ENCODE measurements at regions not wholly inside any gene's neighbourhood (a gene's known extent, or its start where the extent isn't known, plus 50 kb on each side); places are given as distances from the start of the nearest gene placed in this dataset.

DNA sequence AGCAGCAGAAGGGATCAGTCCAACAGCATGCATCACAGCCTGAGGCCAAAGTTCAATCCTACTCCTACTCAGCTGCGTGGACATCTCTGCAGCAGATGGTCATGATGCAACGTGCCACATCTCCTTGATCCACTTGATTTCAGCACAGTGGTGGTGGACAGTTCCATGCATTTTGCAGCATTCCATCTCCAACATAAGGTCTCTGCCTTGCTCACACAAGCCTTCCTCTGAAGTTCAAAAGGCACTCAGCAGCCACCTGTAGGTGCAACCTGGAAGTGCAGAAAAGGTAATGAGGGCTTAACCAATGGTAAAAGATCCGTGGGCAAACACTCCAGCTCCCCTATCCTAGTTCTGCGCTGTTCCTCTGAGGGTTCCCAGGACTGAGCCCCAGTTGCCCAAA lies 57.5 kb upstream of the CHCHD3 start:
- TF ChIP-seq, protein P1, sequence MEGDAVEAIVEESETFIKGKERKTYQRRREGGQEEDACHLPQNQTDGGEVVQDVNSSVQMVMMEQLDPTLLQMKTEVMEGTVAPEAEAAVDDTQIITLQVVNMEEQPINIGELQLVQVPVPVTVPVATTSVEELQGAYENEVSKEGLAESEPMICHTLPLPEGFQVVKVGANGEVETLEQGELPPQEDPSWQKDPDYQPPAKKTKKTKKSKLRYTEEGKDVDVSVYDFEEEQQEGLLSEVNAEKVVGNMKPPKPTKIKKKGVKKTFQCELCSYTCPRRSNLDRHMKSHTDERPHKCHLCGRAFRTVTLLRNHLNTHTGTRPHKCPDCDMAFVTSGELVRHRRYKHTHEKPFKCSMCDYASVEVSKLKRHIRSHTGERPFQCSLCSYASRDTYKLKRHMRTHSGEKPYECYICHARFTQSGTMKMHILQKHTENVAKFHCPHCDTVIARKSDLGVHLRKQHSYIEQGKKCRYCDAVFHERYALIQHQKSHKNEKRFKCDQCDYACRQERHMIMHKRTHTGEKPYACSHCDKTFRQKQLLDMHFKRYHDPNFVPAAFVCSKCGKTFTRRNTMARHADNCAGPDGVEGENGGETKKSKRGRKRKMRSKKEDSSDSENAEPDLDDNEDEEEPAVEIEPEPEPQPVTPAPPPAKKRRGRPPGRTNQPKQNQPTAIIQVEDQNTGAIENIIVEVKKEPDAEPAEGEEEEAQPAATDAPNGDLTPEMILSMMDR (conservative IDR thresholded peaks at IDR 0.05; ENCODE audit: low read depth, low read length), result no peak
- no peak for TF ChIP-seq EZH2phosphoT487 (IDR thresholded peaks at IDR 0.05; ENCODE audit: borderline replicate concordance, low read length)

All from PC-3 (cell line).